Osteoblast (primary cell): ENCODE measurements at regions not wholly inside any gene's neighbourhood (a gene's known extent, or its start where the extent isn't known, plus 50 kb on each side); places are given as distances from the start of the nearest gene placed in this dataset.

ENCODE experiments used
- DNase-seq: peaks from one replicate; pipeline ENCODE4 v3.0.0; 2011; ENCODE audit warnings: low spot score, mixed read lengths; ENCODE audit not compliant: insufficient read length; ENCODE audit errors: missing footprints
- H2AFZ ChIP-seq: 2 replicates; pipeline ENCODE4 v1.6.0; 2011; ENCODE audit warnings: mild to moderate bottlenecking, low read length
- H3K27ac ChIP-seq: 2 replicates; pipeline ENCODE4 v1.5.1; 2011; ENCODE audit warnings: mild to moderate bottlenecking, low read depth, low read length, moderate library complexity
- H3K27me3 ChIP-seq: 2 replicates; pipeline ENCODE4 v1.6.0; 2012; ENCODE audit warnings: mild to moderate bottlenecking, control low read depth, inconsistent platforms, low read length, moderate library complexity; ENCODE audit not compliant: insufficient read depth
- H3K36me3 ChIP-seq: 2 replicates; pipeline ENCODE4 v1.5.1; 2011; ENCODE audit warnings: mild to moderate bottlenecking, low read length, control low read depth, moderate library complexity; ENCODE audit not compliant: insufficient read depth
- H3K4me1 ChIP-seq: 2 replicates; pipeline ENCODE4 v1.5.1; 2011; ENCODE audit warnings: mild to moderate bottlenecking, low read length, control low read depth, moderate library complexity; ENCODE audit not compliant: insufficient read depth
- H3K4me2 ChIP-seq: 2 replicates; pipeline ENCODE4 v1.6.0; 2011; ENCODE audit warnings: mild to moderate bottlenecking, low read length; ENCODE audit not compliant: insufficient read depth
- H3K4me3 ChIP-seq: fragments of 200-600 bp; sonication (generic); 3 replicates; pipeline ENCODE4 v1.5.1; 2012; ENCODE audit warnings: mild to moderate bottlenecking, low read length, inconsistent platforms; ENCODE audit not compliant: insufficient read depth
- H3K79me2 ChIP-seq: 2 replicates; pipeline ENCODE4 v1.6.0; 2012; ENCODE audit warnings: mild to moderate bottlenecking, low read length, control low read depth, inconsistent platforms; ENCODE audit not compliant: insufficient read depth
- H3K9me3 ChIP-seq: 2 replicates; pipeline ENCODE4 v1.5.1; 2011; ENCODE audit warnings: low read depth, low read length, control low read depth
- H4K20me1 ChIP-seq: 2 replicates; pipeline ENCODE4 v1.6.0; 2012; ENCODE audit warnings: mild to moderate bottlenecking, low read length, control low read depth; ENCODE audit not compliant: insufficient read depth
- CTCF ChIP-seq: IDR thresholded peaks from 2 replicates; pipeline ENCODE4 v1.5.1; 2011; ENCODE audit warnings: mild to moderate bottlenecking, low read depth, low read length, moderate library complexity; ENCODE audit errors: extremely low read depth

- DNase-seq: no peak
- Histone ChIP-seq H3K4me1 (no peaks in the 10 kb centered on the region), H3K9me3 (no peaks in the 10 kb centered on the region), H3K79me2 (no peaks in the 10 kb centered on the region), H3K27ac (no peak overlapping the region), H3K4me2 (no peak overlapping the region), H3K4me3 (no peak overlapping the region), H3K36me3 (no peaks in the 10 kb centered on the region), H2AFZ (no peak overlapping the region), H3K27me3 (no peaks in the 10 kb centered on the region), H4K20me1 (no peaks in the 10 kb centered on the region)
- no peak for TF ChIP-seq CTCF
These were observed 298.9 kb downstream of the SHOX2 start for GRCh38 chr3:157807280-157807679.

- H3K4me2 ChIP-seq: no peak overlapping the region
- no peaks in the 10 kb centered on the region for H3K79me2 ChIP-seq
- no peak for TF ChIP-seq CTCF
These were observed 300.7 kb downstream of the SHOX2 start for GRCh38 chr3:157805538-157805937.

DNA sequence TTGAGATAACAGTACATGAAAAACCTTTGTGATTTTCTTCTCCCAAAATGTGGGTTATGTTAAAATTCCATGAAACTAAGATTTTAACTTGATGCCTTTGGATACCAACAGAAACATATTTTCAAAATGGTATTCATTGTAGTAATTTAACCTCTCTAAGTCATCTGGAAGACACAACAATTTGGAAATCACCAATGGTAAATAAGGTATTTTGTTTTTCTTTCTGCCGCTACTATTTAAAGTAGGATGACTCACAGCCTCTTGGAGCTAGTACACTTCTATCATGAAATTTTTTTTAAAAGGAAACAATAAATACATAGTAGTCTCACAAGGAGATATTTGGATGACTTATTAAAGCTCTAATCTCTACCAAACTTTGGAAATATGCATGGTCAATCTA lies 291.6 kb upstream of the VEPH1 start:
- no peak overlapping the region for H2AFZ ChIP-seq
- no peaks in the 10 kb centered on the region for H3K27me3 ChIP-seq
- H3K4me1 ChIP-seq: peaks cover 4% of the 10 kb centered on the region
- no peak overlapping the region for H3K4me2 ChIP-seq
- no peaks in the 10 kb centered on the region for H3K36me3 ChIP-seq
- H3K4me3 ChIP-seq: no peak overlapping the region
- DNase-seq: peak; percentile 13
- H3K9me3 ChIP-seq: no peaks in the 10 kb centered on the region
- no peak overlapping the region for H3K27ac ChIP-seq
- no peak for TF ChIP-seq CTCF
- no peaks in the 10 kb centered on the region for H4K20me1 ChIP-seq
- H3K79me2 ChIP-seq: no peaks in the 10 kb centered on the region

More at GRCh38 chr3:157805538-157805937, 300.7 kb downstream of the SHOX2 start:
- H4K20me1 ChIP-seq: no peaks in the 10 kb centered on the region
- no peak overlapping the region for H3K4me3 ChIP-seq
- no peaks in the 10 kb centered on the region for H3K9me3 ChIP-seq
- no peak overlapping the region for H2AFZ ChIP-seq
- H3K27me3 ChIP-seq: no peaks in the 10 kb centered on the region
- DNase-seq: no peak
- no peaks in the 10 kb centered on the region for H3K36me3 ChIP-seq
- H3K27ac ChIP-seq: no peak overlapping the region
- no peaks in the 10 kb centered on the region for H3K4me1 ChIP-seq

DNA sequence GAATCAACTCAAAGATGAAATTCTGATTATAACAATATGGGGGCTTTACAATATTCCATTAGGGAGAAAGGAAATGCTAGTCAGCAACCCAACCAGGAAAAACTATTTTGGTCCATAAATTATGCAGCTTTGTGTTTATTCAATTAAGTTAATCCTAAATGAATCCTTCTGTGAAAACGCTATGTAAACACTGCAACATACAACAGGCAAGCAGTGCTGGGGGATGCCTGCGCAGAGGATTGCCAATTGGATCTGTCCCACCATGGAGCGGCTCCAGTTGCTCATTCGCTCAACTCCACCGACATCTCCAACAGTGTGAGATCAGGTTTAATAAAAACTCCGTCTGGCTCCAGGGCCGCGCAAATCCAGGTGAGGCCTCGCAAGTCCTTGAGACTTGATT lies 290.5 kb upstream of the VEPH1 start:
- H3K36me3 ChIP-seq: no peaks in the 10 kb centered on the region
- H3K4me2 ChIP-seq: no peak overlapping the region
- no peaks in the 10 kb centered on the region for H3K9me3 ChIP-seq
- no peak overlapping the region for H2AFZ ChIP-seq
- H3K79me2 ChIP-seq: no peaks in the 10 kb centered on the region
- no peaks in the 10 kb centered on the region for H3K27me3 ChIP-seq
- H3K27ac ChIP-seq: no peak overlapping the region
- no peak for TF ChIP-seq CTCF
- DNase-seq: no peak
- H3K4me3 ChIP-seq: no peak overlapping the region
- no peaks in the 10 kb centered on the region for H4K20me1 ChIP-seq
- H3K4me1 ChIP-seq: peaks cover 4% of the 10 kb centered on the region
